K562 (cell line): ENCODE measurements at regions not wholly inside any gene's neighbourhood (a gene's known extent, or its start where the extent isn't known, plus 50 kb on each side); places are given as distances from the start of the nearest gene placed in this dataset.

ENCODE experiments used
- ATAC-seq: fragments of 200-7000 bp; cut with Tn5 transposase; 3 replicates; pipeline ENCODE4 v1.9.1; 2020; ENCODE audit warnings: moderate library complexity
- BruUV-seq: library from RNA; stranded (reverse); fragments of 400-500 nt; replicated peaks from 2 replicates; lab custom pipeline; 2021; lab: Mats Ljungman, UMichigan
- CTCF ChIA-PET: fragments of 300-600 bp; formaldehyde crosslinking; extraction: SDS; loops from one replicate; lab custom pipeline; 2021; ENCODE audit warnings: low intra/inter-chr PET ratio; lab: Yijun Ruan, JAX
- POLR2A ChIA-PET: fragments of 300-600, 350-650 bp; sonication (Branson Sonifier 250); formaldehyde crosslinking; extraction: SDS; loops from one replicate; lab custom pipeline; 2021; ENCODE audit warnings: antibody characterized with exemption, inconsistent platforms; lab: Yijun Ruan, JAX
- DNase-seq, 4 experiments: peaks; one replicate each; pipeline versions ENCODE4 v3.0.0 to v3.0.0-alpha.2; 2011 to 2018; ENCODE audit warnings: low spot score in 3 of 4, mixed read lengths in 3 of 4; ENCODE audit errors: extremely low read depth in 1 of 4
- FAIRE-seq: peaks from 2 replicates; lab custom pipeline; 2011; peaks lifted over from hg19 to GRCh38; lab: Jason Lieb, UNC
- H2AFZ ChIP-seq: 2 replicates; pipeline ENCODE4 v1.6.0; 2011; ENCODE audit warnings: low read depth, low read length, control low read depth, inconsistent platforms
- H3K27ac ChIP-seq: fragments of 200-600 bp; 3 replicates; pipeline ENCODE4 v1.8.0; 2011; ENCODE audit warnings: low read depth, mild to moderate bottlenecking, control low read depth, inconsistent platforms, low read length, moderate library complexity, mixed read lengths; ENCODE audit errors: extremely low read depth
- H3K27me3 ChIP-seq, 2 experiments: fragments of 300-600 bp in 1 of 2; 2 replicates in 1 of 2; 3 replicates in 1 of 2; pipeline versions ENCODE4 v1.6.0 to v1.8.0; 2011; ENCODE audit warnings: inconsistent platforms in 2 of 2, low read length in 2 of 2, mild to moderate bottlenecking in 1 of 2, mixed read lengths in 1 of 2, moderate library complexity in 1 of 2; ENCODE audit not compliant: control insufficient read depth in 2 of 2, insufficient read depth in 2 of 2
- H3K36me3 ChIP-seq: fragments of 300-600 bp; 3 replicates; pipeline ENCODE4 v1.8.0; 2011; ENCODE audit warnings: mild to moderate bottlenecking, low read length, inconsistent platforms; ENCODE audit not compliant: control insufficient read depth, insufficient read depth
- H3K4me1 ChIP-seq, 2 experiments: fragments of 200-600 bp in 1 of 2; replicated peaks in 1 of 2; 2 replicates in 1 of 2; 3 replicates in 1 of 2; pipeline versions ENCODE4 v1.5.1 to v1.8.0; 2011; ENCODE audit warnings: inconsistent platforms in 2 of 2, low read length in 2 of 2, mild to moderate bottlenecking in 1 of 2, mixed read lengths in 1 of 2, moderate library complexity in 1 of 2; ENCODE audit not compliant: control insufficient read depth in 2 of 2, insufficient read depth in 2 of 2
- H3K4me2 ChIP-seq: 2 replicates; pipeline ENCODE4 v1.6.1; 2011; ENCODE audit warnings: low read length, control low read depth, inconsistent platforms, mixed read lengths; ENCODE audit not compliant: insufficient read depth
- H3K4me3 ChIP-seq: fragments of 200-600 bp; sonication (generic), shearing (Covaris generic); 2 replicates; pipeline ENCODE4 v1.5.1; 2016; ENCODE audit warnings: control low read depth, inconsistent platforms
- H3K79me2 ChIP-seq: fragments of 200-600 bp; 3 replicates; pipeline ENCODE4 v1.8.0; 2011; ENCODE audit warnings: low read length, inconsistent platforms; ENCODE audit not compliant: control insufficient read depth, insufficient read depth
- H3K9ac ChIP-seq, 2 experiments: 2 replicates each; pipeline versions ENCODE4 v1.6.0 to v1.6.1; 2011; ENCODE audit warnings: low read depth in 2 of 2, low read length in 2 of 2, control low read depth in 1 of 2, inconsistent platforms in 1 of 2, mild to moderate bottlenecking in 1 of 2, mixed read lengths in 1 of 2; ENCODE audit not compliant: insufficient read depth in 1 of 2
- H3K9me1 ChIP-seq: one replicate; pipeline ENCODE4 v1.6.0; 2011; ENCODE audit warnings: inconsistent platforms, mild to moderate bottlenecking, low read length, moderate library complexity; ENCODE audit not compliant: control insufficient read depth, insufficient read depth
- H3K9me3 ChIP-seq: replicated peaks from 2 replicates; pipeline ENCODE4 v1.5.1; 2011; ENCODE audit warnings: low read depth, low read length, inconsistent platforms; ENCODE audit not compliant: control insufficient read depth, insufficient read depth
- H4K20me1 ChIP-seq: replicated peaks from 2 replicates; pipeline ENCODE4 v1.6.1; 2011; ENCODE audit warnings: low read length, inconsistent platforms, mixed read lengths; ENCODE audit not compliant: control insufficient read depth, insufficient read depth
- BRF1 ChIP-seq: IDR thresholded peaks from 3 replicates; pipeline ENCODE4 v1.6.1; 2011; ENCODE audit warnings: borderline replicate concordance, mild to moderate bottlenecking; ENCODE audit not compliant: insufficient read length; ENCODE audit errors: extremely low read depth
- DPF2 ChIP-seq: fragments of 450-650 bp; IDR thresholded peaks from 2 replicates; pipeline ENCODE4 v1.6.1; 2016
- FOXA3 ChIP-seq, 2 experiments: fragments of 450-650 bp in 1 of 2; sonication (generic) in 1 of 2; formaldehyde crosslinking; IDR thresholded peaks in 1 of 2; conservative IDR thresholded peaks in 1 of 2; 2 replicates each; pipeline versions ENCODE4 v1.4.0 to v1.8.0; 2020 to 2022; ENCODE audit warnings: mild to moderate bottlenecking in 2 of 2, missing genetic modification reagents in 1 of 2
- HNRNPUL1 ChIP-seq: fragments of 200-400 bp; formaldehyde crosslinking; IDR thresholded peaks from 2 replicates; pipeline ENCODE4 v1.6.1; 2017; ENCODE audit warnings: low read length
- KDM2B ChIP-seq: fragments of 250-450 bp; sonication (Bioruptor Pico); IDR thresholded peaks from 2 replicates; pipeline ENCODE4 v1.8.0; 2021; ENCODE audit warnings: mild to moderate bottlenecking, moderate library complexity
- MAFG ChIP-seq: fragments of 450-650 bp; conservative IDR thresholded peaks from 2 replicates; pipeline ENCODE4 v1.6.1; 2016; ENCODE audit warnings: missing genetic modification characterization, missing compliant biosample characterization
- MAZ ChIP-seq, 2 experiments: fragments of 450-650 bp in 1 of 2; sonication (generic) in 1 of 2; formaldehyde crosslinking; IDR thresholded peaks in 1 of 2; conservative IDR thresholded peaks in 1 of 2; 2 replicates each; pipeline versions ENCODE4 v1.4.0 to v1.5.0; 2020; ENCODE audit warnings: mild to moderate bottlenecking in 1 of 2, missing genetic modification reagents in 1 of 2
- MCM2 ChIP-seq: fragments of 450-650 bp; IDR thresholded peaks from 2 replicates; pipeline ENCODE4 v1.6.1; 2017; ENCODE audit warnings: low read depth, mild to moderate bottlenecking
- MXI1 ChIP-seq: IDR thresholded peaks from 2 replicates; pipeline ENCODE4 v1.6.1; 2011; ENCODE audit warnings: low read depth, mild to moderate bottlenecking, improper control_type of control experiment, low read length
- NCOA6 ChIP-seq: fragments of 450-650 bp; IDR thresholded peaks from 2 replicates; pipeline ENCODE4 v1.6.1; 2017; ENCODE audit warnings: mild to moderate bottlenecking
- NR2C2 ChIP-seq, 2 experiments: fragments of 200-800 bp in 1 of 2; sonication (Bioruptor generic) in 1 of 2; sonication (generic) in 1 of 2; formaldehyde crosslinking in 1 of 2; IDR thresholded peaks; 2 replicates each; pipeline versions ENCODE4 v1.6.1 to v1.8.0; 2016 to 2022; ENCODE audit warnings: mild to moderate bottlenecking in 1 of 2, missing compliant biosample characterization in 1 of 2, missing genetic modification characterization in 1 of 2, missing genetic modification reagents in 1 of 2
- NR2F6 ChIP-seq: fragments of 450-650 bp; formaldehyde crosslinking; IDR thresholded peaks from 2 replicates; pipeline ENCODE4 v1.4.0; 2020; ENCODE audit warnings: mild to moderate bottlenecking
- NRF1 ChIP-seq, 2 experiments: fragments of 450-650 bp; IDR thresholded peaks in 1 of 2; conservative IDR thresholded peaks in 1 of 2; 2 replicates each; pipeline ENCODE4 v1.6.1; 2014; ENCODE audit warnings: mild to moderate bottlenecking in 2 of 2
- PHB2 ChIP-seq: fragments of 450-650 bp; IDR thresholded peaks from 2 replicates; pipeline ENCODE4 v1.6.1; 2017; ENCODE audit warnings: low read depth
- RAD51 ChIP-seq: fragments of 450-650 bp; IDR thresholded peaks from 2 replicates; pipeline ENCODE4 v1.7.1; 2016; ENCODE audit warnings: low read depth, mild to moderate bottlenecking, borderline replicate concordance
- SIX5 ChIP-seq, 2 experiments: IDR thresholded peaks; 2 replicates each; pipeline ENCODE4 v1.6.1; 2011; ENCODE audit warnings: low read length in 2 of 2, borderline replicate concordance in 1 of 2, low read depth in 1 of 2, mild to moderate bottlenecking in 1 of 2, moderate library complexity in 1 of 2; ENCODE audit not compliant: insufficient read depth in 1 of 2
- SRSF9 ChIP-seq: fragments of 200-400 bp; formaldehyde crosslinking; IDR thresholded peaks from 2 replicates; pipeline ENCODE4 v1.6.1; 2017; ENCODE audit warnings: low read depth, low read length, borderline replicate concordance
- WHSC1 ChIP-seq: IDR thresholded peaks from one replicate; pipeline ENCODE4 v1.6.1; 2012; ENCODE audit warnings: low read length, control low read depth, inconsistent platforms
- ZC3H11A ChIP-seq: IDR thresholded peaks from 2 replicates; pipeline ENCODE4 v1.6.1; 2012; ENCODE audit warnings: low read depth, low read length, improper control_type of control experiment
- WGBS: fragments of 100-300 bp; shearing (Covaris generic); methylation state at CpG from one replicate; pipeline ENCODE4 v1.1.6; 2016; ENCODE audit warnings: low coverage, mixed read lengths; ENCODE audit not compliant: insufficient coverage; ENCODE audit errors: missing lambda C conversion rate; 5-methylcytosine and 5-hydroxymethylcytosine counted together
- in situ Hi-C: fragments of 300-500 bp; cut with MboI; formaldehyde crosslinking; loops from 4 replicates; pipeline ENCODE4 v1.15.0; 2018; ENCODE audit warnings: inconsistent platforms, mixed read lengths
- intact Hi-C: fragments of 100-400 bp; cut with micrococcal nuclease; formaldehyde crosslinking; loops from 2 replicates; pipeline ENCODE4 v1.14.2; 2022
- TF ChIP-seq, protein P1 (sequence below), 2 experiments: fragments of 450-650 bp in 1 of 2; sonication (generic) in 1 of 2; formaldehyde crosslinking in 1 of 2; IDR thresholded peaks in 1 of 2; conservative IDR thresholded peaks in 1 of 2; 2 replicates each; pipeline versions ENCODE4 v1.6.1 to v1.8.1; 2016 to 2023; ENCODE audit warnings: mild to moderate bottlenecking in 2 of 2, moderate library complexity in 2 of 2, inconsistent platforms in 1 of 2, missing genetic modification reagents in 1 of 2
- TF ChIP-seq, protein P2 (sequence below): sonication (generic); formaldehyde crosslinking; IDR thresholded peaks from 2 replicates; pipeline ENCODE4 v1.5.0; 2020; ENCODE audit warnings: missing genetic modification reagents

DNA sequence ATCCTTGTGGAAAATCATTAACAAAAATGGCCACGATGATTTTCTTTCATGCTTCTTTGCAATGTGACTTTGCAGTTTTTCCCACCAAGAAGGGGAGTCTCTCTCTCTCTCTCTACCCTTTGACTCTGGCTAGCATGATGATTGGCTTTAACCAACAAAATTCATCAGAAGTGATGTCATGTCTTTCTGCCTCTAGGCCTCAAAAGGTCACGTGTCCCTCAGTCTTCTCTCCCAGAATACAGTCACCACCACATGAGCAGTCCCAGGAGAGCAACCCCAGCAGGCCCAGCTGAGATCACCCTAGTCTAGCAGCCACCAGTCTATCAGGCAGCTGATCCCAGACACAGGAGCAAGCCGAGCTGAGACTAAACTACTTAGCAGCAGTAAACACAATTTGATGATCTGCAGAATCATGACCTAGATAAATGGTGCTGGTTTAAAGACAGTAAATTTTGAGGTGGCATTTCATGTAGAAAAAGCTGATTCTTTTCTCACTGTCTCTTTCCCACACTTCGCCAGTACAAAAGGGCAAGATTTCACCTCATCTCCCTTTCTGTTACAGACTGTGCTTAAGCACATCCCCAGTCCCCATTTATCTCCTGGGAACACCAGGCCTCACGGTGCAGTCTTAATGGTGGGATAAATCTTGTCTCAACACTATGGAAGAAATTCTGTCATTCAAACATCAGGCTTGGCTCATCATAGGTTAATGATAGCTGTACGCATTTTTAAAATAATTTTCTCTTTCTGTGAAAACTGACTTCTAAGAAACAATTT, 132.7 kb downstream of the SCG2 start:
- H3K79me2 ChIP-seq, result no peaks in the 10 kb centered on the region
- no peaks in the 10 kb centered on the region for H3K36me3 ChIP-seq
- no peak overlapping the region for H3K9ac ChIP-seq
- H4K20me1 ChIP-seq, result no peaks in the 10 kb centered on the region
- no peak overlapping the region for H3K4me2 ChIP-seq
- no peak overlapping the region for H2AFZ ChIP-seq
- FAIRE-seq (no peak), DNase-seq (no peak), ATAC-seq (no peak)
- H3K9me3 ChIP-seq, result no peaks in the 10 kb centered on the region
- ChIA-PET POLR2A (no interaction called here), CTCF (no interaction called here)
- no peaks in the 10 kb centered on the region for H3K4me1 ChIP-seq
- no peaks in the 10 kb centered on the region for H3K9me1 ChIP-seq
- H3K4me3 ChIP-seq, result no peak overlapping the region
- no peaks in the 10 kb centered on the region; a peak in 1 of 5 replicates for H3K27me3 ChIP-seq
- intact Hi-C loops (no loop called here), in situ Hi-C loops (no loop called here)
- WGBS, result 2% methylated on average over 6 of the region's 6 CpGs
- no peak overlapping the region for H3K27ac ChIP-seq
- no TSS peak for BruUV-seq
- TF ChIP-seq PHB2, result no peak
- no peak for TF ChIP-seq MCM2
- TF ChIP-seq SIX5 (IDR thresholded peaks at IDR 0.05; ENCODE audit: borderline replicate concordance in 1 of 2, insufficient read depth in 1 of 2, low read depth in 1 of 2, low read length in 2 of 2), result no peak
- TF ChIP-seq, protein P1, sequence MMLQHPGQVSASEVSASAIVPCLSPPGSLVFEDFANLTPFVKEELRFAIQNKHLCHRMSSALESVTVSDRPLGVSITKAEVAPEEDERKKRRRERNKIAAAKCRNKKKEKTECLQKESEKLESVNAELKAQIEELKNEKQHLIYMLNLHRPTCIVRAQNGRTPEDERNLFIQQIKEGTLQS (IDR thresholded peaks at IDR 0.05), result peak; percentile 38; the same call in 1 of the 2 replicates
- TF ChIP-seq, protein P1 (CRISPR knock-in tag; conservative IDR thresholded peaks at IDR 0.05), result no peak
- no peak for TF ChIP-seq HNRNPUL1
- TF ChIP-seq NR2F6 (CRISPR knock-in tag), result no peak
- no peak for TF ChIP-seq WHSC1
- no peak for TF ChIP-seq NRF1 (conservative IDR thresholded peaks at IDR 0.05 in 1 of 2, IDR thresholded peaks at IDR 0.05 in 1 of 2)
- TF ChIP-seq ZC3H11A, result no peak
- no peak for TF ChIP-seq MXI1
- TF ChIP-seq SRSF9, result no peak
- TF ChIP-seq, protein P2, sequence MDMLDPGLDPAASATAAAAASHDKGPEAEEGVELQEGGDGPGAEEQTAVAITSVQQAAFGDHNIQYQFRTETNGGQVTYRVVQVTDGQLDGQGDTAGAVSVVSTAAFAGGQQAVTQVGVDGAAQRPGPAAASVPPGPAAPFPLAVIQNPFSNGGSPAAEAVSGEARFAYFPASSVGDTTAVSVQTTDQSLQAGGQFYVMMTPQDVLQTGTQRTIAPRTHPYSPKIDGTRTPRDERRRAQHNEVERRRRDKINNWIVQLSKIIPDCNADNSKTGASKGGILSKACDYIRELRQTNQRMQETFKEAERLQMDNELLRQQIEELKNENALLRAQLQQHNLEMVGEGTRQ (CRISPR knock-in tag), result peak; percentile 54
- no peak for TF ChIP-seq KDM2B
- no peak for TF ChIP-seq NR2C2 (CRISPR knock-in tag; IDR thresholded peaks at IDR 0.05)
- TF ChIP-seq NR2C2 (tag; IDR thresholded peaks at IDR 0.05), result peak; percentile 71; the same call in 1 of the 2 replicates
- no peak for TF ChIP-seq DPF2
- TF ChIP-seq RAD51, result peak; percentile 33; the same call in 1 of the 2 replicates
- 0 out of 2 replicates have a peak, but pooled peaks have one; percentile 23 for TF ChIP-seq MAFG (tag)
- TF ChIP-seq BRF1, result no peak
- no peak for TF ChIP-seq NCOA6
- TF ChIP-seq MAZ (CRISPR knock-in tag; conservative IDR thresholded peaks at IDR 0.05 in 1 of 2, IDR thresholded peaks at IDR 0.05 in 1 of 2), result no peak
- no peak for TF ChIP-seq FOXA3 (CRISPR knock-in tag; conservative IDR thresholded peaks at IDR 0.05 in 1 of 2, IDR thresholded peaks at IDR 0.05 in 1 of 2)
